Neural progenitor cell (in vitro differentiated cells): ENCODE measurements at regions not wholly inside any gene's neighbourhood (a gene's known extent, or its start where the extent isn't known, plus 50 kb on each side); places are given as distances from the start of the nearest gene placed in this dataset.

Experiments used
- EZH2phosphoT487 ChIP-seq: fragments of 200-600 bp; sonication (generic); IDR thresholded peaks from 2 replicates; pipeline ENCODE4 v1.6.1; 2017; ENCODE audit warnings: antibody characterized with exemption
- TF ChIP-seq, protein P1 (sequence below): fragments of 200-600 bp; sonication (generic); IDR thresholded peaks from 2 replicates; pipeline ENCODE4 v1.5.1; 2017; ENCODE audit warnings: antibody characterized with exemption, mild to moderate bottlenecking

DNA sequence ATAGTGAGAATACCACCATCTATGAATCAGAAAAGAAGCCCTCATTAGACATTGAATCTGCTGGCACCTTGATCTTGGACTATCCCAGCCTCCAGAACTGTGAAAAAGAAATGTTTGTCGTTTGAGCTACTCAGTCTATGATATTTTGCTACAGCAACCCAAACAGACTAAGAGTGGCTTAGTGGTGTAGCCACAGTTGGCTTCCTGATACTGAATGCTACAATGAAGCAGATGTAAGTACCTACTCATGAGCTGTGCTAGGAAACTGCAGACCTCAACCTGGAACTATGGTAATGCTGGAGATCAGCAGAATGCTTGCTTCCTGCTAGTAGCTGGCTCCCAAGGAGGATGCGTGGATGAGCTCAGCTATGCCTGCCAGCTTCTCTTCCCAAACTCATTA lies 268.6 kb upstream of the CRY1 start:
- TF ChIP-seq, protein P1, sequence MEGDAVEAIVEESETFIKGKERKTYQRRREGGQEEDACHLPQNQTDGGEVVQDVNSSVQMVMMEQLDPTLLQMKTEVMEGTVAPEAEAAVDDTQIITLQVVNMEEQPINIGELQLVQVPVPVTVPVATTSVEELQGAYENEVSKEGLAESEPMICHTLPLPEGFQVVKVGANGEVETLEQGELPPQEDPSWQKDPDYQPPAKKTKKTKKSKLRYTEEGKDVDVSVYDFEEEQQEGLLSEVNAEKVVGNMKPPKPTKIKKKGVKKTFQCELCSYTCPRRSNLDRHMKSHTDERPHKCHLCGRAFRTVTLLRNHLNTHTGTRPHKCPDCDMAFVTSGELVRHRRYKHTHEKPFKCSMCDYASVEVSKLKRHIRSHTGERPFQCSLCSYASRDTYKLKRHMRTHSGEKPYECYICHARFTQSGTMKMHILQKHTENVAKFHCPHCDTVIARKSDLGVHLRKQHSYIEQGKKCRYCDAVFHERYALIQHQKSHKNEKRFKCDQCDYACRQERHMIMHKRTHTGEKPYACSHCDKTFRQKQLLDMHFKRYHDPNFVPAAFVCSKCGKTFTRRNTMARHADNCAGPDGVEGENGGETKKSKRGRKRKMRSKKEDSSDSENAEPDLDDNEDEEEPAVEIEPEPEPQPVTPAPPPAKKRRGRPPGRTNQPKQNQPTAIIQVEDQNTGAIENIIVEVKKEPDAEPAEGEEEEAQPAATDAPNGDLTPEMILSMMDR: no peak
- TF ChIP-seq EZH2phosphoT487: no peak
